Breast epithelium (tissue), 3 donors: ENCODE measurements at regions not wholly inside any gene's neighbourhood (a gene's known extent, or its start where the extent isn't known, plus 50 kb on each side); places are given as distances from the start of the nearest gene placed in this dataset.

Experiments used
- CTCF ChIP-seq, 3 donors: fragments of 450-650 bp; IDR thresholded peaks; one replicate each; pipeline ENCODE4 v1.5.1; 2016 to 2017; ENCODE audit warnings: antibody characterized with exemption in 3 of 3, mild to moderate bottlenecking in 3 of 3, moderate library complexity in 3 of 3
- POLR2A ChIP-seq: fragments of 450-650 bp; IDR thresholded peaks from one replicate; pipeline ENCODE4 v1.6.1; 2016; ENCODE audit warnings: antibody characterized with exemption, mild to moderate bottlenecking, moderate library complexity
- POLR2AphosphoS5 ChIP-seq, 3 donors: sonication (generic); formaldehyde crosslinking; IDR thresholded peaks; one replicate each; pipeline ENCODE4 v1.6.1; 2017; ENCODE audit warnings: antibody characterized with exemption in 3 of 3

- TF ChIP-seq CTCF (IDR thresholded peaks at IDR 0.05) (no peak), POLR2A (no peak), POLR2AphosphoS5 (IDR thresholded peaks at IDR 0.05) (no peak)
Measured at GRCh38 chr18:22848615-22849014, 84.5 kb upstream of the RBBP8 start.
